GM21619 (cell line): ENCODE measurements at regions not wholly inside any gene's neighbourhood (a gene's known extent, or its start where the extent isn't known, plus 50 kb on each side); places are given as distances from the start of the nearest gene placed in this dataset.
"Not testable (repeated sequence)": the region's sequence is repeated elsewhere in the genome, so short reads cannot be mapped to it uniquely, and the experiment has no call there.

Experiments used
- ATAC-seq: cut with Tn5 transposase; IDR thresholded peaks from one replicate; pipeline ENCODE4 v1.9.1; 2021; ENCODE audit not compliant: unreplicated experiment

DNA sequence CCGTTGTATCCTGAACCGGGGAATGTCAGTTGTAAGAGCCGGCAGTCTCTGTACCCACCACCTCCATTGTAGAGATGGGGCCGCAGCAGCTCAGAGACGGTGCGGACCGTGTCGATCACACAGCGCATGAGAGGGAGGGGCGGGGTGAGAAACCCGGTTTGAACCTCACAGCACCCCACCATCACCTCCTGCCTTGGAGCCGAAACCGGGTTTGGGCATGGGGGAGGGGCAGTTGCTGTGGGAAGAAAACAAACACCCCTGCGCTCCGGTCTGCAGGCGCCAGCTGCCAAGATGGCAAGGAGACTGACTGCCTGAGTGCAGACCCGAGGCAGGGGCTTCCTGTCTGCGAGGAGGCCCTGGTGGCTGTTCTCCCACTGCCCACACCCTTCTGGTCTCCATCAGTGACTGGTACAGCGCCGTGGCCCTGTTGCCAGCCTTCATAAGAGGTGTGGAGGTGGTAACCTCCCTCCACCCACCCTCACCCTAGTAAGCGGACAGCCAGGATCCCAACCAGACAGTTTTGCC, 69.2 kb upstream of the SSBP3 start:
- ATAC-seq = no peak

DNA sequence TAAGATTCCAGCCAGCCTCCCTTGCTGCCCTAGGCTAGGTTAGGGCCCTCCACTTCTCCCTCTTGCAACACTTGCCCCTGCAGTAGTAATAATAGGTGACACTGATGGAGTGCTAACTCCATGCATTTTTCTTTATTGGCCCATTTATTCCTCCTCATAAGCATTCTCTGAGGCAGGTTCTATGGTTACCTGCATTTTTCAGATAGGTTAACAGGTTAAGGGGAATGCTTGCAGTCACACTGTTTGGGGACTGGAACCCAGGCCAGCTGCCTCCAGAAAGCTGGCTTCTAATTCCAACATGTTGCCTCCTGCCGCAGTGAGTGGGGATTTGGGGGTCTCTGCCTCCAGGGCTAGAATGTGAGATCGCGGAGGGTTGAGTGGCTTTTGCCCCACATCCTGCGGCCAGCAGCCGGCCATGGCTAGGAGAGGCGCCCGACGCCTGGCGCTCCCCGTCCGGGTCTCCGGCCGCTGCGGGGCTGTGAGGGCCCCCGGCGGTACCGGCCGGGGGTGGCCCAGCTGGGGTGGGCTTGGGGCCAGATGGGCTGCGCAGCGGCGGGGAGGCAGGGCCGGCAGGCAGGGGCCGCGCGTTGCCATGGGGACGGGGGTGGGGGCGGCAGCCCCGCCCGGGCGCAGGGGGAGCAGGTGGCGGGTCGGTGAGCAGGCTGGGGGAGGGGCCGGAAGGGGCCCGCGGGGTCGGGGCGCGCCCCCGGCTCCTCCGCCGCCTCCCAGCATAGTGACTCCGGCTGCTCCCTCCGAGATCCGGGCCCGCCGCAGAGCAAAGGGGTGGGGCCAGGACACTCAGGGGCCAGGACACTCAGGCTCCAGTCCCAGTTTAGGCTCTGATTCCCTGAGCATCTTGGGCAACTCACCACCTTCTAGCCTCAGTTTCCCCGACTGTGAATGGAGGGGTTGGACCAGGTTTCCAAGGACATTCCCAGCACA, 68.4 kb upstream of the SSBP3 start:
- ATAC-seq = no peak

DNA sequence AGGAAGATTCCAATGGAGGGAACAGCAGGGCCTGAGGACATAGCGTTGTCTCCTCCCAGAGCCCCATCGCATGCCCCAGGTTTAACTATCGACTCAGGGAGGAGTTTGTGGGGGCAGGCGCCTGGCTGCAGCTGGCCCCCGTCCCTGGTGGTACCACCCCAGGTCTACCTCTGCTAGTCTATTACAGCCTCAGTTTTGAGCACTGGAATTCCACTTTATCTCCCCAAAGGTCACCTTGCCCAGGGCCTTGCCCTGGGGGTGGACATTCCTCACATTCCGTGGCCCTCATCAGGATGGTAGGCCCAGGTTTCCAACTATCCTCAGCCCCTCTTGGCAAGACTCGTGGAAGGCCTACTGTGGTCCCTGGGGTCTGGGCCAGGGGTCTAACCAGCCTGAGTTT, 65.4 kb upstream of the SSBP3 start:
- ATAC-seq = no peak

DNA sequence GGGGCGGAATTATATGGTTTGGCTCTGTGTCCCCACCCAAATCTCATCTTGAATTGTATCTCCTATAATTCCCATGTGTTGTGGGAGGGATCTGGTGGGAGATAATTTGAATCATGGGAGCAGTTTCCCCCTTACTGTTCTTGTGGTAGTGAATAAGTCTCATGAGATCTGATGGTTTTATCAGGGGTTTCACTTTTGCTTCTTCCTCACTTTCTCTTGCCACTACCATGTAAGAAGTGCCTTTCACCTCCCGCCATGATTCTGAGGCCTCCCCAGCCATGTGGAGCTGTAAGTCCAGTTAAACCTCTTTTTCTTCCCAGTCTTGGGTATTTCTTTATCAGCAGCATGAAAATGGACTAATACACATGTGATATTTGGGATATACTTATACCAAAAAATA, 63.2 kb upstream of the SSBP3 start:
- not testable (repeated sequence) for ATAC-seq

DNA sequence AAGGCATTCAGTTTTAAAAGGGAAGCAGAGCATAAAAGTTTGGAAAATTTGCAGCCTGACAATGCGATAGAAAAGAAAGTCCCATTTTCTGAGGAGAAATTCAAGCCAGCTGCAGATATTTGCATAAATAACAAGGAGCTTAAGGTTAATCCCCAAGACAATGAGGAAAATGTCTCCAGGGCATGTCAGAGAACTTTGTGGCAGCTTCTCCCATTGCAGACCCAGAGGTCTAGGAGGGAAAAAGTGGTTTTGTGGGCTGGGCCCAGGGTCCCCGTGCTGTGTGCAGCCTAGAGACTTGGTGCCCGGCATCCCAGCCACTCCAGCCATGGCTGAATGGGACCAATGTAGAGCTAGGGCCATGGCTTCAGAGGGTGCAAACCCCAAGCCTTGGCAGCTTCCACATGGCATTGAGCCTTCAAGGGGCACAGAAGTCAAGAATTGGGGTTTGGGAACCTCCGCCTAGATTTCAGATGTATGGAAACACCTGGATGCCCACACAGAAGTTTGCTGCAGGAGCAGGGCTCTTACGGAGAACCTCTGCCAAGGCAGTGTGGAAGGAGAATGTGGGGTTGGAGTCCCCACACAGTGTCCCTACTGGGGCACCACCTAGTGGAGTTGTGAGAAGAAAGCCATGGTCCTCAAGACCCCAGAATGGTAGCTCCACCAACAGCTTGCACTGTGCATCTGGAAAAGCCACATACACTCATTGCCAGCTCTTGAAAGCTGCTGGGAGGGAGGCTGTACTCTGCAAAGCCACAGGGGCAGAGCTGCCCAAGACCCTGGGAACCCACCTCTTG, 62.3 kb upstream of the SSBP3 start:
- not testable (repeated sequence) for ATAC-seq

GRCh38 chr1:54465351-54465811, 59.2 kb upstream of the SSBP3 start:
- no peak for ATAC-seq

DNA sequence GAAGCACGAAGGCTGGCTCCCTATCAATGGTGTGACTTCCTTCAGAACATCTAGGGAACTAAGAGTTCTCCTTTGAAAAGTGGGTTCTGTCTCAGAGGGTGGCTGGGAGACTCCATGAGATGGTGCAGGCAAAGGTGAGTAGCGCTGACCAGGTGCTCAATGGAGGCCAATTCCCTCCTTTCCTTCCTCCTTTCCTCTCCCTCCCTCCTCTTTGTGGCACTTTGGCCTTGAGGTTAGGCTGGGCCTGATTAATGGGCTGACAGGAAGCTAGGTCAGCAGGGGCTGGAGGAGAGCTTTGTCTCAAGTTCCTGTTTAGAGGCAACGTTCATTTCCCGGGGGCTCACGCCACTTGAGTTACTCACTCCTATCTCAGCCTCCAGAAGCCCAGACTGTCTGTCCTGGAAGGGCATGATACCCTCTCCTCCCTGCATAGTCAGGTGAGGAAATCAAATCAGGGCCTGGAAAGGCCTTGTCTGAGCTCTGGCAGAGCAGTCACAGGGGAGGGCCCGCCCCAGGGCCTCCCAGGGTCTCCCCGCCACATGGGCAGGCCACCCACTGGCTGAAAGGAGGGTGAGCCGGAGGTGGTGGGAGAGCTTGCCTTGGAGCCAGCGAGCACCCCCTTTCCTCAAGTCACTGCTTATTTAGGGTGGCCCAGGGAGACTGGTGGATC, 58.4 kb upstream of the SSBP3 start:
- no peak for ATAC-seq

GRCh38 chr1:54464031-54464476, 57.9 kb upstream of the SSBP3 start:
- no peak for ATAC-seq

DNA sequence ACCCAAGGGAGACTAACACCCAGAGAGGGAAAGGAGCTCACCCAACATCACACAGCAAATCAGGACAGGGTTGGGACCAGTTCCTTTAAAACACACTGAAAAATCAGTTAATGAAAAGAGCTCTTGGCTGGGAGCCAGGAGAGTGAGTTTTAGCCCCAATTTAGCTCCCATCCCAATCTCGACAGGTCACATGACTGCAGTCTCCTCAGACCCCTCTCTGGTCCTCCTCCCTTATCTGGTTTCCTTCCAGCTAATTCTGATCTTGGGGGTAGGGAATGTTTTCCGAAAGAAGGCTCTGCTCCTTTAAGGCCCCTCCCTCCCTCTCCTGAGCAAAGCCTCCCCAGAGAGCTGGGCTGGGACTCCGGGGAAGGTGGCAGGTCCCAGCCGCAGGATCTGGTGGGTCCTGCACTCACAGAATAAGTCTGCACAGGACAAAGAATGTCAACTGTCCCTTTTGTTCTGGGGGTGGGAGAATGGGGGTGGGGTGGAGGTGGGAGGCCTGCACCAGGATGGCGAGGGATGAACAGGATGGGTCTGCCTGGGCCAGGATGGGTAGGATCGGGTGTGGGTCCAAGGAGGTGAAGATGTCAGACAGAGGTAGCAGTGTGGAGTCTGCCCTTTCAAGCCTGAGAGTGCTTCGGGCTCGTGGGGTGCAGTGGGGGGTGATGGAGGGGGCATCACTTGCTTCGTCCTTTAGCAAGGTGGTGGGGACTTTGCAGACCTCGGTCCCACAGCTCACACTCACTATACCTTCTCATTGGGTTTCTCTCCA, 57.3 kb upstream of the SSBP3 start:
- no peak for ATAC-seq

GRCh38 chr1:54462597-54463258, 56.5 kb upstream of the SSBP3 start:
- no peak for ATAC-seq

GRCh38 chr1:54461731-54462596, 55.8 kb upstream of the SSBP3 start:
- no peak for ATAC-seq

- no peak for ATAC-seq
Measured at GRCh38 chr1:54460861-54461387, 54.7 kb upstream of the SSBP3 start.

DNA sequence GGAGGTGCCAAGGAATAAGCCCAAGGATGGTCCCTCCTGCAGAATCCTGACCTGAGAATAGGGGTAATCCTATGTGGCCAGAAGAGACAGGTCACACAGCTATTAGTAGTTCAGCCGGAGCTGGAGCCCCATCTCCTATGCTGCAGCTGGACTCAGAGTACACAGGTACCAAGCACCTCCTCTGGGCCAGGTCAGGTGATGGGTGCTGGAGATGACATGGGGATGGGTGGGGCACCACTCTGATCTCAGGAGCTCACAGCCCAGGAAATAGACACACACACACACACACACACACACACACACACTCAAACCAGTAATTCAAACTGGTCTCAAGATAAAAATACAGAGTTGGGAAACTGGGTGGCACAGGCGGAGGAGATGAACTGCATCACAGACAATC, 54.2 kb upstream of the SSBP3 start:
- no peak for ATAC-seq

GRCh38 chr1:54459726-54460191, 53.6 kb upstream of the SSBP3 start:
- ATAC-seq = no peak

DNA sequence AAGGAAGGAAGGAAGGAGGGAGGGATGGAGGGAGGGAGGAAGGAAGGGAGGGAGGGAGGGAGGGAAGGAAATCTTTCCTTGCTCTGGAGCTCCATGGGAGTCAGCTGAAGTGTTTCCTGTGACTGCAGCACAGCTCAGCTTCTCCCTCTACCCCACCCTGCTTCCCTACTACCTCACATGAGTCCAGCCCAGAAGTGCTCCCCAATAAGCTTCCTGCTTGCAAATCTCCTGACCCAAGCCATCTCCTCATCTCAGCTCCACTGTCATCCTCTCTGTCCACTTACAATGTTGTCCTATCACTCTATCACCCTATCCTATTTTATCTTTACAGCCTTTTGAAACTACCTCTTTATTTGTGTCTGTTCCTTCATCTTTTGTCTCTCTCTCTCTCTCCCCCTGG, 52.9 kb upstream of the SSBP3 start:
- ATAC-seq = no peak

DNA sequence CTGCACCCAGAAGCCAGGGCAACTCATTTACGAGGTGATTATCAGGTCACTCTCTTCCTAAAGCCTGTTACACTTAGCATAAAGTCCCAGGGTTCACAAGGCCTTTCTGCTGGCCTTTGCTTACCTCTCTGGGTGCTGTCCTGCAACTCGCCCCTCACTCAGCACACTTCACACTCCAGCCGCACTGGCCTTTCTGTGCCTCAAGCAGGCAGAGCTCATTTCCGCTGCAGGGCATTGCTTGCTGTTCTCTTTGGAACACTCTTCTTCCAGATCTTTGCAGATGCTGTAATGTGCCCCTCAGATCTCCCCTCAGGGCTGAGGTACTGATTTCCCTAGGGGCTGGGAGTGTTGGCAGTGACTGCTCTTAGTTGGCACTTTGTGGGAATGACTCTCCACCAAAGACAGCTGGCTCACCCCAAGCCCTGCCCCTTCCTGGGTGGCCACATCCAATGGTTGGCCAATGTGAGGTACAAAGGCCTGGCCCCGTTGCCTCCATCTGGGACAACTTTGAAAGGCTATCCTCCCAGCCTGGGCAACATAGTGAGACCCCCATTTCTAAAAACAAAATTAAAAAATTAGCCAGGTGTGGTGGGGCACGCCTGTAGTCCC, 50.8 kb upstream of the SSBP3 start:
- ATAC-seq = no peak

GRCh38 chr1:54456361-54456760, 50.2 kb upstream of the SSBP3 start:
- no peak for ATAC-seq
